GM12873 (cell line): ENCODE measurements at regions not wholly inside any gene's neighbourhood (a gene's known extent, or its start where the extent isn't known, plus 50 kb on each side); places are given as distances from the start of the nearest gene placed in this dataset.

Experiments
- TF ChIP-seq, protein P1 (sequence below): IDR thresholded peaks from 2 replicates; pipeline ENCODE4 v1.5.1; 2012; ENCODE audit warnings: low read depth, mild to moderate bottlenecking, moderate library complexity, low read length, control low read depth; ENCODE audit not compliant: insufficient read depth; ENCODE audit errors: missing control alignments

DNA sequence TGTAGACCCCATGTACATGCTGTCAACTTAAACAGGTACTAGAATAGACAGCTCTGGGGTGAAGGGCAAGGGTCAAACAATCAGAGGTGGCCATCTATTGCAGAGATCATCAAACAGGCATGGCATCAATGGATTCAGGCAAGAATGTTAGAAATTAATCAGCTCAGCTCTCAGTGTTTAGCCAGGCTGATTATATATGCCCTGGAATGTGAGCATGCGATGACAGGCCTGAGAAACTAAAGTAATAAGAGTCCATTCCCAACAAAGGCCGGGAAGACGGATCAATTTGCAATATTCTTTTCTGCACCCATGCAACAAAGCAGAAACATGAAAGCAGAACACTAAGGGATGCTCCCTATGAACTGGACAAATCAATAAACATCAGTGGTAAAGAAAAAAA is 380.5 kb upstream of the SPRED2 start:
- TF ChIP-seq, protein P1, sequence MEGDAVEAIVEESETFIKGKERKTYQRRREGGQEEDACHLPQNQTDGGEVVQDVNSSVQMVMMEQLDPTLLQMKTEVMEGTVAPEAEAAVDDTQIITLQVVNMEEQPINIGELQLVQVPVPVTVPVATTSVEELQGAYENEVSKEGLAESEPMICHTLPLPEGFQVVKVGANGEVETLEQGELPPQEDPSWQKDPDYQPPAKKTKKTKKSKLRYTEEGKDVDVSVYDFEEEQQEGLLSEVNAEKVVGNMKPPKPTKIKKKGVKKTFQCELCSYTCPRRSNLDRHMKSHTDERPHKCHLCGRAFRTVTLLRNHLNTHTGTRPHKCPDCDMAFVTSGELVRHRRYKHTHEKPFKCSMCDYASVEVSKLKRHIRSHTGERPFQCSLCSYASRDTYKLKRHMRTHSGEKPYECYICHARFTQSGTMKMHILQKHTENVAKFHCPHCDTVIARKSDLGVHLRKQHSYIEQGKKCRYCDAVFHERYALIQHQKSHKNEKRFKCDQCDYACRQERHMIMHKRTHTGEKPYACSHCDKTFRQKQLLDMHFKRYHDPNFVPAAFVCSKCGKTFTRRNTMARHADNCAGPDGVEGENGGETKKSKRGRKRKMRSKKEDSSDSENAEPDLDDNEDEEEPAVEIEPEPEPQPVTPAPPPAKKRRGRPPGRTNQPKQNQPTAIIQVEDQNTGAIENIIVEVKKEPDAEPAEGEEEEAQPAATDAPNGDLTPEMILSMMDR: no peak

DNA sequence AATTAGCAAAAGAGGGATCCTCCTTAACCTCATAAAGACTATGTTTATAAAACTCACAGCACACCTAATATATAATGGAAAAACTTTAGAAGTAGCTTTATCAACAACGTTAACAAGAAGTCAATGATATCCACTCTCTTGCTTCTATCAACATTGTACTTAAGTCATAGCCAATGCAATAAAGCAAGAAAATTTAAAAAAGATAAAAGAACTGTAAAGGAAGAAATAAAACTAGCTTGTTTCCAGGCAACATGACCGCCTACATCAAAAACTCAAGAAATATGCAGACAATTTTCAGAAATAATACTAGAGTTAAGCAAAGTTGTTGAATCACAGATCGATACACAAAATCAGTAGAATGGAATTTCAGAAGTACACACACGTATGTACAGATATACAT is 375.5 kb upstream of the SPRED2 start:
- TF ChIP-seq, protein P1: no peak

- TF ChIP-seq, protein P1: no peak
These were observed 372.4 kb upstream of the SPRED2 start for GRCh38 chr2:65804777-65805176.

DNA sequence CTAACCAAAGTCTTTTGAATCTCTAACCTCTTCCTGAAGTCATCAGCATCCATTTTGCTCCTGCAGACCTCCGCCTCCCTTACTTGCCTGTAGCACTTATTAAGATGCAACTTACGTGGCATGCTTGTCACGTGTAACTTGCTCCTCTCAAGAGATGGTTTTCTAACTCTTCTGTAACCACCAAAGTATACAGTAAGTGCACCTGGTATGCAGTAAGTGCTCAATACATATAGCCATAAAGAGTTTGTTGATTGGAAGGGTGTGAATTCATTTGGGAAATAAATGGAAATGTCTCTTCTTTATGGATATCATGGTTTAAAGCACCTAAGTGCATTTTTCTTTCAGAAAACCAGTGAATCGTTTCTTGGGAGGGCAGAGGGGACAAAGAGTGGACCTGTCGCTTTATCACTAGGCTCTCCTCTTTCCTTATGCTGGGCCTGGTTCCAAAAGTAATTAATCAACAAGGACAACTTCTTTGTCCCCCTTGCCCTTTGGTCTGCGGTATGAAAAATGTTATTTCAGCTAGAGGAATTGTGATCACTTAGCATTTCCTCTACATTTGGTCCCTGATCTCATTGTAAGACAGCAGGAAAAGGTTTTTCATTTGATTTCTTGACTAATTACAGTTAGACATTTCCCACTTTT is 370.0 kb upstream of the SPRED2 start:
- TF ChIP-seq, protein P1: no peak

GRCh38 chr2:65800998-65801397 is 368.6 kb upstream of the SPRED2 start:
- TF ChIP-seq, protein P1: peak; percentile 38

DNA sequence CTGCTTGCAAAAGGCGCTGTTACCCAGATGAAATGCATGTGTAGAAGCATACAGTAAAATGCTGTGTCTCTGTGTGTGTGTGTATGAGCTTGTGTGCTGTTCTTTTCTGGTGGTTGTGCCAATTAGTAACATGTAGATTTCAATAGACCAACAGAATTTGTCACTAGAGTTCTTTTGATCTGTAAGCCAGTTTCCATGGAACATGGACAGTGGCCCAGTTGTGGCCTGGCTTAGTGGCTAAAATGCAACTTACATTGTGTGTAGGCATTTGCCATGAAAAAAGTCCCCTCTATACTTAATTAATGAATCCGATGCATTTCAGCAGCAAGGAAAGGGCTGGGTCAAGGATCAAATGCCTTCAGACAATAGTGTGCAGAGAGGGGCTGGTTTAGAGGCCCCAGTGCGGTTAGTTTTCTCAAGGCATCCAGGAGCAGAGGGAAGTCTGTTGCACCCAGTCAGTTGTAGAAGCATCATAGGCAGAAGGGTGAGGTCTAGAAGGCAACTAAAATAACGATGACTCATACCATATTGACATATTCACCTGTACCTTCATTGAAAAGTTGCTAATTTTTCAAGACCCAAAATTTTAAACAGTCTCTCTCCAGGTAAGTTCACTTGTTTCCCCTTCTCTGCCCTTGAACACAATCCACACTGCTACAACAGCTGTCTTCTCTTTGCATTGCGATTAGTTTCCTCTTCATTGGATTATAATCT is 366.9 kb upstream of the SPRED2 start:
- TF ChIP-seq, protein P1: no peak

DNA sequence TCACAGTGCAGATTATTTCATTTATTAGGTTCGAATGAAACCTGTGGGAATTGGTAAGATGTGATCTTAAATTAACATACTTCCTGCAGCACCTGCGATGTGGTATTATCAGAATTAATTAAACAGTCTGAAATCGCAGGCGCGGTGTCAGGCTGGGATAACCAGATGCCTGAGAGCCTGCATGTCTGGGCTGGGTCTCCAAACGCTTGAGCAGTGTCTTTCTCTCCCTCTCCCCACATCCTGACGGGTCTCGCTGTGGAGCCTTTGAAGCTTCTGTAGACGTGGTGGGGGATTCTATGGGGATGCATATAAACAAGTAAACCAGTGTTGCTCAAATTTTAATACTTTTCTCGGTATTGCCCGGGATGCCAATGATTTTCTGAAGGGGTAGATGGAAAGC is 366.2 kb upstream of the SPRED2 start:
- TF ChIP-seq, protein P1: no peak
